Pancreas (tissue), 10 donors: ENCODE measurements at regions not wholly inside any gene's neighbourhood (a gene's known extent, or its start where the extent isn't known, plus 50 kb on each side); places are given as distances from the start of the nearest gene placed in this dataset.
A peak's percentile ranks its signal among the peaks of the same experiment; 100 is the strongest.

Source experiments
- ATAC-seq, 4 donors: fragments of 200-7000 bp; cut with Tn5 transposase; one replicate each; pipeline versions ENCODE4 v1.8.0 to v1.9.1; 2020; ENCODE audit warnings: mild to moderate bottlenecking in 4 of 4, moderate library complexity in 4 of 4
- DNase-seq, 6 donors: peaks; one replicate each; pipeline ENCODE4 v3.0.0-alpha.2; 2020
- FAIRE-seq: peaks from 2 replicates; lab custom pipeline; 2012; peaks lifted over from hg19 to GRCh38; lab: Jason Lieb, UNC
- H3K27ac ChIP-seq, 4 donors: fragments of 200-600 bp; sonication (generic); 1 replicate in 3 of 4; 2 replicates in 1 of 4; pipeline versions ENCODE4 v1.5.0 to v1.8.0; 2020
- H3K27me3 ChIP-seq, 4 donors: fragments of 200-600 bp; one replicate each; pipeline ENCODE4 v1.8.0; 2021
- H3K36me3 ChIP-seq, 3 donors: fragments of 200-600 bp; sonication (generic) in 1 of 3; one replicate each; pipeline versions ENCODE4 v1.5.0 to v1.8.0; 2020 to 2021
- H3K4me1 ChIP-seq, 3 donors: fragments of 200-600 bp; one replicate each; pipeline ENCODE4 v1.8.0; 2021
- H3K4me3 ChIP-seq, 4 donors: fragments of 200-600 bp; sonication (generic) in 2 of 4; one replicate each; pipeline versions ENCODE4 v1.5.0 to v1.8.0; 2020 to 2021
- H3K9me3 ChIP-seq, 4 donors: fragments of 200-600 bp; one replicate each; pipeline ENCODE4 v1.8.0; 2021
- CTCF ChIP-seq, 4 donors: fragments of 200-600 bp; sonication (generic) in 3 of 4; IDR thresholded peaks; one replicate each; pipeline versions ENCODE4 v1.5.0 to v1.8.0; 2021; ENCODE audit warnings: antibody characterized with exemption in 4 of 4
- WGBS, 2 donors: extraction: QIAGEN DNeasy Blood & Tissue Kit; methylation state at CpG; one replicate each; pipeline ENCODE4 v1.1.7; 2013; 5-methylcytosine and 5-hydroxymethylcytosine counted together
- intact Hi-C, 3 donors: fragments of 100-400 bp; cut with DNase I; formaldehyde crosslinking; loops; one replicate each; pipeline versions ENCODE4 v1.11.1 to v1.14.2; 2022
- donor health status: healthy with polysubstance abuse.
- donor health status: DM: no; HTN: no; CAD: no; lungs with moderate emphysema.
- donor health status: DM: no; HTN: no; CAD: no.
- donor health status: control.
- donor health status: control.
- donor health status: Bipolar disorder and iron deficiency.
- donor health status: DM: yes; HTN: yes; CAD: no.
- donor health status: DM: no; HTN: no; CAD: no.
- donor health status: DM: no; HTN: no; CAD: no.
- donor health status: DM: yes; HTN: yes; CAD: no.

DNA sequence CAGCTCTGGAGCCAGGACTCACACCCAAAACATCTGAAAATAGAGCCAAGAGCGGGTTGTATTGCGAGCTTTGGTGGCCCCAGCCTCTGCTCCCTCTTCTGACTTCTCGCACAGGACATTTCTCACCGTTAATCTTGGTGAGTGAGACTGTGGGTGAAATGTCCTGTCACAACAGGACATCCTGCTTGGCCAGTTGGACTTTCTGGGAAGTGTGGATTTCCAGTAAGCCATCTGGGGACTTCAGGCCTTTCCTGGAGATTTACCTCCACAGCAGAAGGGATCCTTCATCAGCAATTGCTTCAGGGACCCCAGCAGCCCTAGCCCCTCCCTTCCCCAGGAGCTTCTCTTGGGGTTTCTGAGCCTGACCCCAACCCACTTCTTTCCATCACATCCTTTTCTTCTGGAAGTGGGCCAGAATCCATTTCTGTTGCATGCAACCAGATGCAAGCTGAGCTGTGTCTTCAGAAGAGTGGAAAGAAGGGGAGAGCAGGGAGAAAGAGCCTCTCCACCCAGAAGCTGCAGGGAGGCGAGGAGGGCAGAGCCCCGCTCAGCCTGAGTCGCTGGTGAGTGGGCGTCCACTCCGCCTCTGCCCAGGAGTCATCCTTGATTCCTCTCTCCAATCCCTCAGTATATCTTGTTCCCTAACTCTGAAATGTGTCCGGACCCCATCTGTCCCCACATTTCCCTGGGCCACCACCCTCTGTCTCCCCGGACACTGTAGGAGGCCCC, 50.3 kb upstream of the GADD45G start:
- DNase-seq (no peak), ATAC-seq (no peak), FAIRE-seq (no peak)
- no peak overlapping the region for H3K4me3 ChIP-seq
- WGBS, 2 donors: 88 to 94% methylated on average over 11 of the region's 11 CpGs
- intact Hi-C loops: no loop called here
- no peaks in the 10 kb centered on the region for H3K36me3 ChIP-seq
- H3K27ac ChIP-seq: no peak overlapping the region
- H3K9me3 ChIP-seq: no peaks in the 10 kb centered on the region
- no peak for TF ChIP-seq CTCF (IDR thresholded peaks at IDR 0.05)
- H3K27me3 ChIP-seq: no peaks in the 10 kb centered on the region
- no peaks in the 10 kb centered on the region for H3K4me1 ChIP-seq

GRCh38 chr9:89553451-89554010, 51.3 kb upstream of the GADD45G start:
- Histone ChIP-seq H3K36me3 (no peaks in the 10 kb centered on the region), H3K27ac (no peak overlapping the region), H3K4me3 (no peak overlapping the region), H3K9me3 (no peaks in the 10 kb centered on the region), H3K4me1 (no peaks in the 10 kb centered on the region), H3K27me3 (no peaks in the 10 kb centered on the region)
- DNase-seq: no peak
- no peak for FAIRE-seq
- 91 to 92% methylated on average over 6 of the region's 6 CpGs for WGBS, 2 donors
- ATAC-seq: no peak
- intact Hi-C loops: no loop called here
- no peak for TF ChIP-seq CTCF (IDR thresholded peaks at IDR 0.05)

GRCh38 chr9:89550346-89550927, 52.5 kb upstream of the SEMA4D start:
- Histone ChIP-seq H3K36me3 (no peaks in the 10 kb centered on the region), H3K27ac (no peak overlapping the region), H3K9me3 (no peaks in the 10 kb centered on the region), H3K4me1 (no peaks in the 10 kb centered on the region), H3K27me3 (no peaks in the 10 kb centered on the region), H3K4me3 (no peak overlapping the region)
- intact Hi-C loops: no loop called here
- 52 to 56% methylated on average over 9 of the region's 9 CpGs for WGBS, 2 donors
- DNase-seq: no peak
- no peak for TF ChIP-seq CTCF (IDR thresholded peaks at IDR 0.05)
- ATAC-seq: no peak
- no peak for FAIRE-seq

DNA sequence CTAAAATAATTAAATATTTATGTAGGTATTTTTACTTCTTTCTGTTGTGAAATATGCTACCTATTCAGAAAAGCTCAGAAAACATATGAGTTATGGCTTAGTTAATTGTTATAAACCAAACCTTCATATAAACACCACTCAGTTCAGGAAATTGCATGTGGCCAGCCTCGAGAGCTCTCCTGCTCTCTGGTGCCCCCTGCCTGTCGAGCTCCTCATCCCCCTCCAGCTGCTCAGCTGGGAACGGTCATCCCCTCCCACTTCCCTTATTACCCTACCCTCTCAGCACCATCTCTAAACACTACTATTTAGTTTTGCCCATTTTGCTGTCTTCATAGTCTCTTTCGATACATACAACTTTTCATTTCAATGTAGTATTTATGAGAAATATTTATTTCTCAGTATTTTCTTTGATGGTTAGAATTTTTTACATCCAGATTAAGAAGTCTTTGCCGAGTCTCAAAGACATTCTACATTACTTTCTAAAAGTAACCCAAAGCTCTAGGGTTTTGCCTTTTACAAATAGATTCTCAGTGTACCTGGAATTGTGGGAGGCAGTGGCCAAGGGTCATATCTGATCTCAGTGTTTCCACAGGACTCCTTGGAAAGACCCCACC, 51.2 kb upstream of the SEMA4D start:
- FAIRE-seq (peak; percentile 88), ATAC-seq (peak; percentile 89 to 100 (median 99))

More for the DNA sequence above, 51.2 kb upstream of the SEMA4D start:
- no peaks in the 10 kb centered on the region for H3K27me3 ChIP-seq
- intact Hi-C loops: loop anchor here in 1 of 3 donors (10.0 kb wide), 2 partner anchors 144 to 214 kb away; no protein-coding TSS in a partner anchor
- no peak overlapping the region for H3K4me3 ChIP-seq
- TF ChIP-seq CTCF (IDR thresholded peaks at IDR 0.05): peak; percentile 81 to 96 (median 86)
- H3K36me3 ChIP-seq: no peaks in the 10 kb centered on the region
- H3K9me3 ChIP-seq: no peaks in the 10 kb centered on the region
- DNase-seq: peak; percentile 56 to 93 (median 80)
- no peak overlapping the region for H3K27ac ChIP-seq
- WGBS, 2 donors: 21% methylated on average over 5 of the region's 5 CpGs
- H3K4me1 ChIP-seq: no peaks in the 10 kb centered on the region
